ENCODE measurements at regions not wholly inside any gene's neighbourhood (a gene's known extent, or its start where the extent isn't known, plus 50 kb on each side); places are given as distances from the start of the nearest gene placed in this dataset.

DNA sequence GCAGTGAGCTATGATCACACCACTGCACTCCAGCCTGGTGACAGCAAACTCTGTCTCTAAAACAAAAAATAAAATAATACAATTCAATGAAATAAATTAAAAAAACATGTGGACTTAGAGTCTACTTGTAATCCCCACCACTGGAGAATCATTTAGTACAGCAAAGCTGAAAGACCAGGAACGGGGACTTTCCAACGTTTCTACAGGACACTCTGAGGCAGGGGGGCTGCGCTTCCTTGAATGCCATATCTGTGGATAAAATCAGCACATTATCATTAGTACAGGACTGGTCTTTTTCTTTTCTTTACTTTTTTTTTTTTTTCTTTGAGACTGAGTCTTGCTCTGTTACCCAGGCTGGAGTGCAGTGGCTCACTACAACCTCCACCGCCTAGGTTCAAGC lies 124.8 kb downstream of the MXRA5 start:
- H3K23ac ChIP-seq (ENCODE audit: insufficient read length, low read depth, low read length): no peak overlapping the region
- Mint-ChIP-seq H3K27ac (no peak overlapping the region), H3K36me3 (ENCODE audit: insufficient read depth in 1 of 3, low read depth in 3 of 3) (0 out of 7 replicates have a peak, but pooled peaks cover 0 to 1% (median 0%) of the 10 kb centered on the region in 3 experiments), H3K9me3 (peaks cover 0 to 2% of the 10 kb centered on the region in 2 experiments; a peak in 3 of 5 replicates), H3K27me3 (ENCODE audit: low read depth) (peaks cover 3% of the 10 kb centered on the region), H3K4me3 (no peak overlapping the region), H3K4me1 (no peaks in the 10 kb centered on the region)
- H3K56ac ChIP-seq (ENCODE audit: insufficient read length, low read depth, low read length): no peak overlapping the region
- H2BK5ac ChIP-seq (ENCODE audit: insufficient read length, low read length): no peak overlapping the region
- no peaks in the 10 kb centered on the region for H3K9me3 ChIP-seq (ENCODE audit: control insufficient read depth, low read depth, low read length)
- H4K5ac ChIP-seq (ENCODE audit: insufficient read length, low read depth, low read length): no peak overlapping the region
- H3K4me1 ChIP-seq (ENCODE audit: insufficient read depth, low read length): no peaks in the 10 kb centered on the region
- H2BK120ac ChIP-seq (ENCODE audit: low read depth, low read length, poor library complexity, severe bottlenecking): no peak overlapping the region
- TF ChIP-seq, protein P1, sequence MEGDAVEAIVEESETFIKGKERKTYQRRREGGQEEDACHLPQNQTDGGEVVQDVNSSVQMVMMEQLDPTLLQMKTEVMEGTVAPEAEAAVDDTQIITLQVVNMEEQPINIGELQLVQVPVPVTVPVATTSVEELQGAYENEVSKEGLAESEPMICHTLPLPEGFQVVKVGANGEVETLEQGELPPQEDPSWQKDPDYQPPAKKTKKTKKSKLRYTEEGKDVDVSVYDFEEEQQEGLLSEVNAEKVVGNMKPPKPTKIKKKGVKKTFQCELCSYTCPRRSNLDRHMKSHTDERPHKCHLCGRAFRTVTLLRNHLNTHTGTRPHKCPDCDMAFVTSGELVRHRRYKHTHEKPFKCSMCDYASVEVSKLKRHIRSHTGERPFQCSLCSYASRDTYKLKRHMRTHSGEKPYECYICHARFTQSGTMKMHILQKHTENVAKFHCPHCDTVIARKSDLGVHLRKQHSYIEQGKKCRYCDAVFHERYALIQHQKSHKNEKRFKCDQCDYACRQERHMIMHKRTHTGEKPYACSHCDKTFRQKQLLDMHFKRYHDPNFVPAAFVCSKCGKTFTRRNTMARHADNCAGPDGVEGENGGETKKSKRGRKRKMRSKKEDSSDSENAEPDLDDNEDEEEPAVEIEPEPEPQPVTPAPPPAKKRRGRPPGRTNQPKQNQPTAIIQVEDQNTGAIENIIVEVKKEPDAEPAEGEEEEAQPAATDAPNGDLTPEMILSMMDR (conservative IDR thresholded peaks at IDR 0.05): no peak
- H3K4ac ChIP-seq (ENCODE audit: low read depth, low read length): no peak overlapping the region
- no peak overlapping the region for H2BK15ac ChIP-seq (ENCODE audit: low read depth, low read length)
- no peak overlapping the region for H4K8ac ChIP-seq (replicated peaks; ENCODE audit: insufficient read length, low read depth, low read length)
- H2BK12ac ChIP-seq (ENCODE audit: insufficient read length, low read depth, low read length): no peak overlapping the region
- WGBS (ENCODE audit: extremely low coverage, insufficient read length, low lambda C conversion rate): no CpG with 5 or more reads among the region's 4 CpGs
- no peak overlapping the region for H3K27ac ChIP-seq (ENCODE audit: insufficient read length, low read depth, low read length)
- no peak overlapping the region for H2AK5ac ChIP-seq (ENCODE audit: insufficient read length, low read length)
- no peaks in the 10 kb centered on the region for H3K23me2 ChIP-seq (ENCODE audit: insufficient read length, low read depth, low read length, poor library complexity, severe bottlenecking)
- no peak overlapping the region for H4K91ac ChIP-seq (ENCODE audit: insufficient read length, low read depth, low read length)
- H3K79me1 ChIP-seq (ENCODE audit: insufficient read depth, low read depth, low read length, poor library complexity, severe bottlenecking): no peaks in the 10 kb centered on the region
- no peak overlapping the region for H3T11ph ChIP-seq (ENCODE audit: low read length)
- no peaks in the 10 kb centered on the region for H4K20me1 ChIP-seq (ENCODE audit: control insufficient read depth, insufficient read depth, insufficient read length)
- no peak overlapping the region for H2BK20ac ChIP-seq (ENCODE audit: low read depth, low read length, poor library complexity, severe bottlenecking)
- H3K9ac ChIP-seq (ENCODE audit: extremely low read depth, insufficient read length, low read length): no peak overlapping the region
- H3K14ac ChIP-seq (ENCODE audit: insufficient read depth, low read length): no peak overlapping the region
- no peak overlapping the region for H3K18ac ChIP-seq (ENCODE audit: insufficient read length, low read depth, low read length)
- no peak overlapping the region for H3K4me2 ChIP-seq (ENCODE audit: insufficient read depth, insufficient read length, low read length)
- DNase-seq: no peak
- H3K79me2 ChIP-seq (ENCODE audit: insufficient read depth, low read length): no peaks in the 10 kb centered on the region
- H3K27me3 ChIP-seq (ENCODE audit: insufficient read depth, low read length): no peaks in the 10 kb centered on the region
- no peak overlapping the region for H2AFZ ChIP-seq (ENCODE audit: low read length)
